Glutamatergic neuron (in vitro differentiated cells): ENCODE measurements at regions not wholly inside any gene's neighbourhood (a gene's known extent, or its start where the extent isn't known, plus 50 kb on each side); places are given as distances from the start of the nearest gene placed in this dataset.
A peak's percentile ranks its signal among the peaks of the same experiment; 100 is the strongest.

Experiments
- DNase-seq: peaks from one replicate; pipeline ENCODE4 v3.0.0; 2022
- H3K27ac Mint-ChIP-seq: one replicate; pipeline ENCODE4 v1.8.0; 2020; ENCODE audit warnings: mild to moderate bottlenecking, mixed read lengths, inconsistent platforms; ENCODE audit not compliant: unreplicated experiment
- H3K27me3 Mint-ChIP-seq: one replicate; pipeline ENCODE4 v1.8.0; 2020; ENCODE audit warnings: mild to moderate bottlenecking, moderate library complexity, mixed read lengths, inconsistent platforms; ENCODE audit not compliant: unreplicated experiment
- H3K36me3 Mint-ChIP-seq: one replicate; pipeline ENCODE4 v1.8.0; 2020; ENCODE audit warnings: mild to moderate bottlenecking, mixed read lengths, inconsistent platforms; ENCODE audit not compliant: unreplicated experiment
- H3K4me1 Mint-ChIP-seq: one replicate; pipeline ENCODE4 v1.8.0; 2020; ENCODE audit warnings: mild to moderate bottlenecking, low read depth, mixed read lengths, inconsistent platforms; ENCODE audit not compliant: unreplicated experiment
- H3K4me3 Mint-ChIP-seq: one replicate; pipeline ENCODE4 v1.8.0; 2020; ENCODE audit warnings: mild to moderate bottlenecking, mixed read lengths, inconsistent platforms; ENCODE audit not compliant: unreplicated experiment
- H3K9me3 Mint-ChIP-seq: one replicate; pipeline ENCODE4 v1.8.0; 2020; ENCODE audit warnings: mild to moderate bottlenecking, moderate library complexity, mixed read lengths, inconsistent platforms; ENCODE audit not compliant: unreplicated experiment
- TF ChIP-seq, protein P1 (sequence below): fragments of 200-600 bp; sonication (generic); IDR thresholded peaks from one replicate; pipeline ENCODE4 v1.5.0; 2021; ENCODE audit not compliant: partially characterized antibody, unreplicated experiment

DNA sequence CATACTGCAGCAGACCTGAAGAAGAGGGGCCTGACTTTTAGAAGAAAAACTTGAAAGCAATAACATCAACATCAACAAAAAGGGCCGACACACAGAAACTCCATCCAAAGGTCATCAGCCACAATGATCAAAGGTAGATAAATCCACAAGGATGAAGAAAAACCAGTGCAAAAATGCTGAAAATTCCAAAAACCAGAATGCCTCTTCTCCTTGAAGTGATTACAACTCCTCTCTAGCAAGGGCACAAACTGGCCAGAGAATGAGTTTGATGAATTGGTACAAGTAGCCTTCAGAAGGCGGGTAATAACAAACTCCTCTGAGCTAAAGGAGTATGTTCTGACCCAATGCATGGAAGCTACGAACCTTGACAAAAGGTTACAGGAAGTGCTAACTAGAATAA lies 186.2 kb upstream of the RAI14 start:
- H3K27ac Mint-ChIP-seq = no peak overlapping the region
- TF ChIP-seq, protein P1, sequence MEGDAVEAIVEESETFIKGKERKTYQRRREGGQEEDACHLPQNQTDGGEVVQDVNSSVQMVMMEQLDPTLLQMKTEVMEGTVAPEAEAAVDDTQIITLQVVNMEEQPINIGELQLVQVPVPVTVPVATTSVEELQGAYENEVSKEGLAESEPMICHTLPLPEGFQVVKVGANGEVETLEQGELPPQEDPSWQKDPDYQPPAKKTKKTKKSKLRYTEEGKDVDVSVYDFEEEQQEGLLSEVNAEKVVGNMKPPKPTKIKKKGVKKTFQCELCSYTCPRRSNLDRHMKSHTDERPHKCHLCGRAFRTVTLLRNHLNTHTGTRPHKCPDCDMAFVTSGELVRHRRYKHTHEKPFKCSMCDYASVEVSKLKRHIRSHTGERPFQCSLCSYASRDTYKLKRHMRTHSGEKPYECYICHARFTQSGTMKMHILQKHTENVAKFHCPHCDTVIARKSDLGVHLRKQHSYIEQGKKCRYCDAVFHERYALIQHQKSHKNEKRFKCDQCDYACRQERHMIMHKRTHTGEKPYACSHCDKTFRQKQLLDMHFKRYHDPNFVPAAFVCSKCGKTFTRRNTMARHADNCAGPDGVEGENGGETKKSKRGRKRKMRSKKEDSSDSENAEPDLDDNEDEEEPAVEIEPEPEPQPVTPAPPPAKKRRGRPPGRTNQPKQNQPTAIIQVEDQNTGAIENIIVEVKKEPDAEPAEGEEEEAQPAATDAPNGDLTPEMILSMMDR = no peak
- no peaks in the 10 kb centered on the region for H3K9me3 Mint-ChIP-seq

DNA sequence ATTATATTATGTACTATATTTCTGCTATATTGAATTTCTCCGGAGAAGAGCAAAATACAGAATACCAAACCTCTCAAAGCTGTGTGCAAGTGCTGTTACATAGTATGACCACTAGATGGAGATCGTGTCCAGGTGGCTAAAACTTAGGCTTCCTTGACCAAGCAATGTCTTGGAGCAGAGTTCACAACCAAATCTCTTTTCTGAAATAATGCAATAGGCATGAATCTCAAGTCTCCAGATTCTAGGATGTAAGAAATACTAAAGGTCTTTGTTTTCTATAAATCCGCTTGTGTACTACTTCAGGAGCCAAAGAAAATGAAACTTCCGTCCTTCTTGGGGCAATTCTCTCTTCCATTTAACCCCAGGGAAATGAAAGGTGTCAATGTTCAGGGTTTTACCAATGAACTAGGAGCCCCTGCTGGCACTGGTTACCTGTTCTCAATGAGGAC lies 181.5 kb upstream of the RAI14 start:
- Mint-ChIP-seq H3K27ac (no peak overlapping the region), H3K4me1 (no peaks in the 10 kb centered on the region), H3K4me3 (no peak overlapping the region), H3K9me3 (peaks cover 2% of the 10 kb centered on the region), H3K36me3 (no peaks in the 10 kb centered on the region), H3K27me3 (peaks cover 4% of the 10 kb centered on the region)
- TF ChIP-seq, protein P1 = peak; percentile 96
- no peak for DNase-seq

More for the DNA sequence above, 186.2 kb upstream of the RAI14 start:
- peaks cover 4% of the 10 kb centered on the region for H3K27me3 Mint-ChIP-seq
- no peaks in the 10 kb centered on the region for H3K36me3 Mint-ChIP-seq
- H3K4me3 Mint-ChIP-seq = no peak overlapping the region
- no peaks in the 10 kb centered on the region for H3K4me1 Mint-ChIP-seq
- DNase-seq = no peak

DNA sequence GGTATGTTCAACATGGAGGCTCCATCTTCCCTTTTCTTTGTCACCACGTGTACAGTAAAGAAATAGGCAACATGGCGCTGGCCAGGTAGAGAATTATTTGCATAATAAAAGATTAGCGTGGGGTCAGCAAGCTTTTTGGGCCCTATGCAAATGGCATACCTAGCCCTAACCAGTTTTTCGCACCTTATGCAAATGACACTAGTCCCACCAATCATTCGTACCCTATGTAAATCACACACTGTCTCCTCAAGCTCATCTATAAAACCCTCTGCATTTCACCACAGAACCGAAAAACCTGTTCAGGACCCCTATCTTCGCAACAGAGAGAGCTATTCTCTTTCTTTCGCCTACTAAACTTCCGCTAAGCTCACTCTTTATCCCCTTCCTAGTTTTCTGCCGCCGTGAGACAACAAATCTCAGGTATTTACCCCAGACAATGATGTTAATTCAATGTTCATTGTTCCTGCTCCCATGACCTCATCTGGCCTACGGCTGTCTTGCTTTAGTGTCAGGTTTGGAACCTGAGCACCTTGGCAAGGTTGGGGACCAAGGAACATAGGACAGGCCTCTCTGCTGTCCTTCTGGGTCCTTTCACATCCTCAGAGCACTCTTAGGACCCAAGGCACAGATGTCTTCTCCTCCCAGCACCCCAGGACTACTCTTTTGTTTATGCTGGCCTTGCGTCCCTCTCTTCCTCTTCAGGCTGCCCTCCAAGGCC lies 180.7 kb upstream of the RAI14 start:
- no peak overlapping the region for H3K27ac Mint-ChIP-seq

DNA sequence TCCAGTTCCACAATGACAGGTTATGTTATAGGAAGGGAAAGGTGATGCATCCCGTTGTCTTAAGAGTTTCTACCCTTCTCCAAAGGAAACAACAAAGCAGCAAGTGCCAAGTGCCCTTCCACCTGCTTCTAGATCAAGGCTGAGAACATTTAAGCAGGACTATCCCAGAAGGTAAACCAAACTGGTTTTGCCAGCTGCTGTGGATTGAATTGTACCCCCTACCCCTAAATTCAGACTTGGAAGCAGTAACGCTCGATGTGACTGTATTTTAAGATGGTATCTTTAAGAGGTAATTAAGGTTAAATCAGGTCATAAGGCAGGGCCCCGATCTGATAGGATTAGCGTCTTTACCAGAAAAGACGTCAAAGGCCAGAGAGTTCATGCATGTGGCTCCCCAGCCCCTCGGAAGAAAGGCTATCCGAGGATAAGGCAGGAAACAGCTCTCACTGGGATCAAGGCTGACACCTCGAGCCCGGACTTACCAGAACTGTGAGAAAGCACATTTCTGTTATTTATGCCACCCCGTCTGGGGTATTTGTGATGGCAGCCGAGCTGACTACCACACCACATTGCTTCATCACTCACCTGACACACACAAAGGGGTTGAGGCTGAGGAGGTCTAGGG lies 179.1 kb upstream of the RAI14 start:
- Mint-ChIP-seq H3K4me3 (no peak overlapping the region), H3K9me3 (peaks cover 6% of the 10 kb centered on the region), H3K27me3 (no peaks in the 10 kb centered on the region), H3K27ac (no peak overlapping the region), H3K4me1 (peaks cover 4% of the 10 kb centered on the region), H3K36me3 (no peaks in the 10 kb centered on the region)
- DNase-seq = no peak
- TF ChIP-seq, protein P1 = no peak

More for the DNA sequence above, 180.7 kb upstream of the RAI14 start:
- H3K4me3 Mint-ChIP-seq = no peak overlapping the region
- H3K27me3 Mint-ChIP-seq = peaks cover 4% of the 10 kb centered on the region
- TF ChIP-seq, protein P1 = no peak
- peaks cover 2% of the 10 kb centered on the region for H3K9me3 Mint-ChIP-seq
- peaks cover 2% of the 10 kb centered on the region for H3K4me1 Mint-ChIP-seq
- no peaks in the 10 kb centered on the region for H3K36me3 Mint-ChIP-seq
- DNase-seq = no peak

DNA sequence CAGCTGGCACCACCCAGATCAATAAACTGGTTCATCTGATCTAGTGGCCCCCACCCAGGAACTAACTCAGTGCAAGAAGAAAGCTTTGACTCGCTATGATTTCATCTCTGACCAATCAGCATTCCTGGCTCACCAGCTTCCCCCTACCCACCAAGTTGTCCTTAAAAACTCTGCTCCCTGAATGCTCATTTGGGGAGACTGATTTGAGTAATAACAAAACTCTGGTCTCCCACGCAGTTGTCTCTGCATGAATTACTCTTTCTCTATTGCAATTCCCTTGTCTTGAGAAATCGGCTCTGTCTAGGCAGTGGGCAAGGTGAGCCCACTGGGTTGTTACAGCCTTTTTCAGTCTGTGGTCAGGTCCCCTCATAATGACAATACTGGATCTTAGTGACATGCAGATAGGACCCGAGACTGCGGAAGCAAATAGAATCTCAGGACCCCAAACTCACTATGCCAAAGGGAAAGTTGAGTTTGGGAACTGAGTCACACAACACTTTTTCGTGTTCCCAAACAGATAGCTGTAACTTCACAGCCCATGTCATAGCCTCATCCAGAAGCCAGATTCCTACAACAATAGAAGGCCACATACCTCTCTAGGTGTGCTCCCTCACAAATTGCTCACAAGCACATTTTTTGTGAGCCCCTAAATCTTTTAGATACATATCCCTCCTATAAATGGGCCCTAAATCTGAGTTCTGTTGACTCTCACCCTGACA lies 175.2 kb upstream of the RAI14 start:
- Mint-ChIP-seq H3K4me1 (peaks cover 10% of the 10 kb centered on the region), H3K4me3 (no peak overlapping the region), H3K36me3 (no peaks in the 10 kb centered on the region), H3K9me3 (peaks cover 6% of the 10 kb centered on the region), H3K27ac (no peak overlapping the region), H3K27me3 (no peaks in the 10 kb centered on the region)
- DNase-seq = no peak
- TF ChIP-seq, protein P1 = no peak
